GM12891 (cell line): ENCODE measurements at regions not wholly inside any gene's neighbourhood (a gene's known extent, or its start where the extent isn't known, plus 50 kb on each side); places are given as distances from the start of the nearest gene placed in this dataset.
"Not testable (repeated sequence)": the region's sequence is repeated elsewhere in the genome, so short reads cannot be mapped to it uniquely, and the experiment has no call there.

Source experiments
- DNase-seq: peaks from one replicate; pipeline ENCODE4 v3.0.0; 2011; ENCODE audit warnings: low spot score; ENCODE audit not compliant: insufficient read length
- FAIRE-seq: peaks from 2 replicates; lab custom pipeline; 2011; peaks lifted over from hg19 to GRCh38; lab: Jason Lieb, UNC
- PAX5 ChIP-seq: IDR thresholded peaks from 2 replicates; pipeline ENCODE4 v1.6.1; 2011; ENCODE audit warnings: low read length, moderate library complexity, mild to moderate bottlenecking; ENCODE audit not compliant: insufficient read depth, severe bottlenecking
- POLR2A ChIP-seq: IDR thresholded peaks from 2 replicates; pipeline ENCODE4 v1.6.1; 2011; ENCODE audit warnings: low read depth, low read length, control low read depth
- POLR2AphosphoS5 ChIP-seq: IDR thresholded peaks from 2 replicates; pipeline ENCODE4 v1.6.1; 2011; ENCODE audit warnings: low read depth, low read length, control low read depth
- POU2F2 ChIP-seq: IDR thresholded peaks from 2 replicates; pipeline ENCODE4 v1.6.1; 2011; ENCODE audit warnings: low read depth, mild to moderate bottlenecking, control low read depth, low read length, moderate library complexity
- SPI1 ChIP-seq: IDR thresholded peaks from 2 replicates; pipeline ENCODE4 v1.6.1; 2011; ENCODE audit warnings: low read depth, low read length, control low read depth
- TAF1 ChIP-seq: IDR thresholded peaks from 2 replicates; pipeline ENCODE4 v1.6.1; 2011; ENCODE audit warnings: low read depth, low read length, control low read depth

DNA sequence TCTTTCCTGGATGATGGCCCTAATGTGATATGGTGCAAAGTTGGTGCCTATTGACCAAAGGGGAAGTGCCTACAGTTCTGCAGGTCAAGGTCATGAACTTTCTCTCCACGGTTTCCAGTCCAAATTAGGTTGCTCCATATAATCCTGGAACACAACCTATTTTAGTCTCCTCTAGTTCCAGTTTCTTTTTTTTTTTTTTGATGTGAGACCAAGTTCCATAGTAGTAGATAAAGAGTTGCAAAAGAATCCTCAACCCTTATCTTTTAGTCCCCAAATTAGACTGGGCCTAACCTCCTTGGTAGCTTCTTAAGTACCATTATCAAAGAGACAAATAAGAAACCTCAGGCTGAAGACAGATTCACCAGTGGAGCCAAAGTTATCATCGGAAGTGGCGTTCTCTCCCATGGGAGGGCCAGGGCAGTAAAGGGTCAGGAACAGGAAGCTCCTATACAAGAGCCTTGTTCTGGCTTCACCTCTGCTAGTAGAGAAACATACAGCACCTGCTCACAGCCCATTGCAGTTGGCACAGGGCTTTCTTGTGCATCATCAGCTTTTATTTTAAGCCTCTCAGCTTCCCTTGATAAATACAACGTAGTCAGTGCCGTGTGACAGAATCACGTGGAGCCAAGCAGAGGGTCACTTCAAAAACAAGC, 132.2 kb upstream of the RREB1 start:
- no peak for DNase-seq
- no peak for FAIRE-seq
- TF ChIP-seq POLR2A (no peak), SPI1 (peak; percentile 41; the same call in 1 of the 2 replicates)

DNA sequence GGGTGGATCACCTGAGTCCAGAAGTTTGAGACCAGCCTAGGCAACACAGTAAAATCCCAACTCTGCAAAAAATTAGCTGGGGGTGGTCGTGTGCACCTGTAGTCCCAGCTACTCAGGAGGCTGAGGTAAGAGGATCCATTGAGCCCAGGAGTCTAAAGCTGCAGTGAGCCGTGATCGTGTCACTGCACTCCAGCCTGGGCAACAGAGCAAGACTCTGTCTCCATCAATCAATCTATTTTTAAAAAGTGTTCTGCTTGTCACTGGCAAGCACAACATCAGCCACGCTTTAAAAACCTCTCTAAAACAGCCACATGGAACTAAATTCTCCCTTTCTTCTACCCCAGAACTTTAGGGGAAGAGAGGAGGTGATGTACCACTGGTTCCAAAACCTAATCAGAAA, 131.6 kb upstream of the RREB1 start:
- DNase-seq (no peak), FAIRE-seq (no peak)
- TF ChIP-seq POLR2AphosphoS5, result no peak
- TF ChIP-seq PAX5, result no peak
- no peak for TF ChIP-seq POLR2A
- no peak for TF ChIP-seq SPI1
- TF ChIP-seq TAF1, result no peak
- no peak for TF ChIP-seq POU2F2

DNA sequence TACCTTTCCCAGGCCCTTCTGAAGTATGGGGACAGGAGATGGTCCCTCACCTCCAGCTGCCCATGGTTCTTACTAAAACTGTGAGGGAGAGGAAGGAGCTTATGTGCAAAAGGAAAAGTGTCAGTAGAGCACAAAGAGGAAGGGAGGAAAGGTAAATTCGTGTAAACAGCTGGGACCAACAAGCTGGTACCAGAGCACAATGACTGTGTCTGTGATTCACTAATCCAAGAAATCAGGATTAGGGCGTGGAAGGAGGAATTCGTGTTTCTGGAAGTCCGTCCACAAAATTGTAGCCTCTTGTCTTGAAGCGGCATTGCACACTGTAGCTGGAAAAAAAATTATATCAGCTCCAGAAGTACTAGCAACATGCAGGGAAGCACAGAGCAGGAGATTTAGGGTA, 129.0 kb upstream of the RREB1 start:
- FAIRE-seq (no peak), DNase-seq (no peak)
- TF ChIP-seq TAF1 (no peak), POLR2A (no peak), POU2F2 (no peak), POLR2AphosphoS5 (no peak), PAX5 (no peak), SPI1 (no peak)

DNA sequence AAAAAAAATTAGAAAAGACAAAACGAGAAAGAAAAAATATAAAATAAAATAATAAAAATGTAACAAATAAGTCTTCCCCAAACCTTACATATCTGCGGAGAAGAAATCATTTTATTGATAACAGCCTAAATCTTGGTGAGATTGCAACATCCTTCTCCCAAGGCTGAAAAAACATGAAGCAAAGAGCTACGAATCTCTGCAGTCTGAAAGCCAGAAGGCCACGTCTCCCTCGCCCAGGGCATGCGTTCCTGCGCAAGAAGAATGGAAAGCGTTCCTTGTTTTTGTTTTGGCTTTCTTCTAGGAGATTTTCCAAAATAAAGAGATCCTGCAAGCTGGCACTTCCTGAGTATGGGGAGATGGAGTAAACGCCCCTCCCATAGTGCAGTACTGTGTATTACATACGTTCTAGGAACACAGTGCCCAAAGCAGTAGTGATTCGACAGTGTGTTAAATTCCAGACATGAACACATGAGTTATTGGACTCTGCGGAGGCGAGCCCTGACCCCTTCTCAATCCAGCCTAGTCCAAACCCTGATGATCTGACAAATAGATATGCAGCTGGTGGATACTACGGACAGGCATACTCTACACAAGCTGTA, 126.7 kb upstream of the RREB1 start:
- no peak for TF ChIP-seq POU2F2
- no peak for TF ChIP-seq TAF1
- no peak for TF ChIP-seq POLR2AphosphoS5
- TF ChIP-seq POLR2A, result no peak
- TF ChIP-seq SPI1, result no peak
- no peak for FAIRE-seq
- DNase-seq, result no peak

DNA sequence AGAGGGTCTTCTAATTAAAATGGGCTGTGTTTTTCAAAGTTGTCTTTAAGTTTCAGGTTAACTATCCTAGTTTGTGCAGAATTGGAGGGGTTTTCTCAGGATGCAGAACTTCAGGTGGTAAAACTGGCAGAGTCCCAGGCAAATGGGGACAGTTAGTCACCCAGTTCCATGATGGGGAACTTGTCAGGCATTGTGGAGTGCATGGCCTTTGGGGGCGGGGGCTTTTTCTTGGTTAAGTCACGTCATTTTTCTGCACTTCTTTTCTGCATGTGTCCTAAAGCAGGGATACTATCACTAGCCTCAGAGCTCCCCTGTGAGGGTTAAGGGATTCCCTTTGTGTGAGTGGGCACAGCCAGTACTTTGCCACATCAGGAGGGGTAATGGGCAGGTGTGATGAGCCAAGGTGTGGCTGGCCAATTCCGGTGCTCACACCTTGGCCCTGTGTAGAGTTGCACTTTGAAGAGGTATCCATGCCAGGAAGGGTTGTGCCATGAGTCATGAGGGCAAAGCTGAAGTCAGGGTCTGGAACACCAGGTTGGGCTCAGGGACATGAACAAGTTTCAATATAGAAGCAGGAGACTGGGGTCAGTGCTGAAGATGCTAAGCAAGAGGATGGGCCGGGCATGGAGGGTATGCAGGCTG, 126.0 kb upstream of the RREB1 start:
- DNase-seq (no peak), FAIRE-seq (no peak)
- TF ChIP-seq PAX5 (no peak), POLR2AphosphoS5 (no peak), SPI1 (no peak), POU2F2 (no peak), TAF1 (no peak), POLR2A (no peak)

DNA sequence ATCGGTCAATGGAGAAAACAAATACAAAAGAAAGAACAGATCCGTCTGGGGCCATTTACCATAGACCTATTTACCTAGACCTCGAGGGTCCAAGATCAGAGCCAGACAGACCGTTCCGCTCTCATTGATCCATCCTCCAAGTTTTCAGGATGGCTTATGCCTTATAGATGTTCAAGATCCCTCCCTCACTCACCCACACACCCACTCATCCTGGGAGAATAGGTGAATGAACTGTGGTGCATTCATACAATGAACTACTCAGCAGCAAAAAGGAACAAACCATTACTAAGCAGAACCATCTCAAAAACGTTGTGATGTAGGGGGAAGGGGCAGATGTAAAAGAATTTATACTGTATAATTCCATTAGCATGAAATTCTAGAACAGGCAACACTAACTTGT, 125.1 kb upstream of the RREB1 start:
- DNase-seq, result no peak
- TF ChIP-seq POLR2AphosphoS5, result no peak
- TF ChIP-seq TAF1, result no peak
- no peak for TF ChIP-seq POLR2A
- TF ChIP-seq SPI1, result no peak
- TF ChIP-seq PAX5, result no peak
- TF ChIP-seq POU2F2, result no peak
- no peak for FAIRE-seq

DNA sequence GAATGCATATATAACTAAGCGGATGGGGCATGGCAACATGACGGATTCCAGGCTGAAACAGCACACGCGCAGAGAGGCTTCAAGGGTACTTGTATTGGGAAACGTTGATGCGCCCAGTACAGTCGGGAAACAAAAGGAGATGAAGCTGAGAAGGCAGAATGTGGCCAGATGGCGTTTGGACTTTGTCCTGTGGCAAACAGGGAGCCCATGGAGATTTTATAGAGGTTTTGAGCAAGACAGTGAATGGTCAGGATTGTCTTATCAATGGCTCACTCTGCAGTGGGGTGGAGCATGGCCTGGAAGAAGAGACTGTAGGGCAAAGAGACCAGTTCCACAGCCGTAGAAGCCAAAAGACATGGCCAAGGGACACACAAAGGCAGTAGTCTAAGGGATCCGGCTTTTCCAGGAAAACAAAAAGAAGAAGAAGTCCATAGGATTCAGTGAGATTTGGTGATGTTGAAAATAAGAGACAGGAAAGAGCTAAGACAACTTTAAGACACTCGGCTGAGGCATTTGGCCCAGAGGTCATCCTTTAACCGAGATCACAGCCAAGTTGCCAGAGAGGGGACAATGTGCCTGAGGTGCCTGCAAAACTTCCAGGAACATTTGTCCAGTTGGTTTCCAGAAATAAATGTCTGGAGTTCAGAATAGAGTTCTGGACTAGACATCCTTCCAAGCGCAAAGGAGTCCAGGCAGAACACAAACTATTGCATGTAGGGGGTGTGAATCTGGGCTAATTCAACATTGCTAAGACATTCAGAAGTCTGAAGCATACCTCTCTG, 123.0 kb upstream of the RREB1 start:
- TF ChIP-seq POLR2AphosphoS5 (no peak), POLR2A (no peak), POU2F2 (no peak)
- FAIRE-seq (no peak), DNase-seq (no peak)

DNA sequence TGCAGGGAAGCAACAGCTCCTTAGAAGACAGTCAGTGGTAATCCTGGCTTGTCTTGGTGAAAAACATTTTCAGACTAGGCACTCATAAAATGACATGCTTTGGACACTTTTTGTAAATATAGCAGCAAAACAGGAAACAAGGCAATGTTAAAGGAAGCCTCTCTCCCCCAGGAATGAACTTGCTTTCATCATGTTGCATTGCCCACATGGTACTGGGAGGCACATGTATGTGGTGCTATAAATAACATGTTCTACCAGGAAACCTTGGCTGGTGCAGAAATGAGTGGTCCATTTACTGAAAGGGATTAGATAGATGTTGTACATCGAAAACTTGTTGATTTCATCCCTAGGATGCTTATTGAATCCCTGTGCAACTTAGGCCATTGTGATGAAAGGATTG, 121.4 kb upstream of the RREB1 start:
- TF ChIP-seq PAX5 (no peak), POU2F2 (no peak), SPI1 (no peak), POLR2AphosphoS5 (no peak), TAF1 (no peak), POLR2A (no peak)
- FAIRE-seq (no peak), DNase-seq (no peak)

DNA sequence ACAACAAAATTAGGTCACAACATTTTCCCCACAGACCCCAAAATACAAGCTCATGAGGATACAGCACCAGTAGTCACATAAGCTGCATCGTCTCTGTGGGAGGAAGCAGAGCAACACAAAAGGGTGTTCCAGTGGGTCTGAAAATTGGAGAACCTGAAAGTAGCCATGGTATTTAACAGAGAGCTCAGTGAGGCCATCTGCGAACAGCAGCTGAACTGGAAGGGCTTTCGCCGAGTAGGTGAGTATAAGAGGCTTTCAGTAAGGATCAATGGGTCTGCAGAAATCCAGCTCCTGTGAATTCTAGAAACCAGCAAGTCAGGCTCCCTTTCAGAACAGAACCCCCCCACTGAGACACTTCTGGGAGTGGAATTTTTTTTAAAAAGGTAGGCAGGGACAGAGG, 120.0 kb upstream of the RREB1 start:
- FAIRE-seq, result no peak
- DNase-seq, result no peak
- TF ChIP-seq POLR2AphosphoS5 (no peak), PAX5 (no peak), POLR2A (no peak), POU2F2 (no peak), SPI1 (no peak), TAF1 (no peak)

DNA sequence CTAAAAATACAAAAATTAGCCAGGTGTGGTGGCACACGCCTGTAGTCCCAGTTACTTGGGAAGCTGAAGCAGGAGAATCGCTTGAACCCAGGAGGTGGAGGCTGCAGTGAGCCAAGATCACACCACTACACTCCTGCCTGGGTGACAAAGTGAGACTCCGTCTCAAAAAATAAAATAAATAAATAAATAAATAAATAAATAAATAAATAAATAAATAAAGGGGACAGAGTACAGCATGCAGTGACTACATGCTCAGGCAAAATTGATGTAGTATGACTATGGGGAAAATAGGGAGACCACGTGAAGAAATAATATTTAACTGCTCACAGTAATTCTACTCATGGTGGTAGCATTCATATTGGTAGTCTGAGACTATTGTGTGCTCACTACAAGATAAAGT, 117.7 kb upstream of the RREB1 start:
- not testable (repeated sequence) for FAIRE-seq, DNase-seq
